Erythroblast (primary cell): ENCODE measurements at regions not wholly inside any gene's neighbourhood (a gene's known extent, or its start where the extent isn't known, plus 50 kb on each side); places are given as distances from the start of the nearest gene placed in this dataset.
A peak's percentile ranks its signal among the peaks of the same experiment; 100 is the strongest.

Experiments used
- DNase-seq, 2 experiments: peaks; one replicate each; lab custom pipeline; 2025; lab: John Stamatoyannopoulos, UW
- GATA1 ChIP-seq: IDR thresholded peaks from 2 replicates; pipeline ENCODE4 v1.6.1; 2011; ENCODE audit warnings: low read depth, mild to moderate bottlenecking, control low read depth, low read length, moderate library complexity
- POLR2A ChIP-seq: IDR thresholded peaks from 2 replicates; pipeline ENCODE4 v1.6.1; 2011; ENCODE audit warnings: mild to moderate bottlenecking, low read length

DNA sequence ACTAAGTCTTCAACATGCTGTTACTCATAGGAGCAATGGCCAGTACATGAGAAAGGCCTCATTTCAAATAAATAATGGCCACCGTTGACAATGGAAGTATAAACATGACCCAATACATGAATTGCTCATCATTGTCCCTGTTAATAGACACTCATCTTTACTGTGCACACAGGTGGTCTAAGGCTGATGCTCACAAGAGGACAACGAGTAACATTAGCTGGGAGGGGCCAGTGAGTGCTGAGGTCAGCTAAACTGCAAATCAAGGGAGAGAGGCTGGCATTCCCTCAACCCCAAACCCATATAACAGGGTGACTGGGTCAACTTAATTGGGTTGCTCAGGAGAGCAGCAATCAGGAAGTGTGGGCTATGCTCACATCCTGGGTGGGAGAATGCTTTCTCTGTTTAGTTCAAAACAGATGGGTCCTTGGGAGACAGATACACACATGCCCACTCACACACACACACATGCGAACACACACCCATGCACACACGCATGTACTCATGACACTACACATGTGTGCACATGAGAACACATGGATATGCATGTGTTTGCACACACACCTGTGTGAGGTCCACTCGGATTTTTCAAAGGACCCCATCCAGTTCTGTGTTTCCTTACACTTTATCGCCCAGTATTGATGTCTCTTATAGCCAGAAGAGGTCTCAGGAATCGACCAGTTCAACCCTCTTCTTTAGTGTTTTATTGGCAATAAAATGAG lies 172.0 kb downstream of the INHBB start:
- DNase-seq, result no peak
- TF ChIP-seq GATA1 (no peak), POLR2A (no peak)

DNA sequence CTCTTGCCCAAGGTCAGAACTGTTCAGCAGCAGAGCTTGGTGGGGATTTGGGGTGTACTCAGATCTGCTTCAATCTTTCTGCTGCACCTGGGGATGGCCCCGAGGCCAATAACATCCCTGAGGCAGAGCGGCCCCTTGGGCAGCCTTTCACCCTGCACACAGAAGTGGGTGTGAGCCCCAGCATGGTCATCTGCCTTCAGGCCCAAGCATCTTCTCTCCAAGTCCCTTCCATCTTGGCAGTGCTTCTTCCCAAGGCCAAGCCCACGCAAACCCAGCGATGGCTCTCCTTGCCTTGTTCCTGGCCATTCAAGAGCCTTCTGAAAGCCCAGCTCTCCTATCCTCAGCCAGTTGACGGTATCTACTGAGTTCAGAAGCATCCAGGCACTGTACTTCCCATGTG lies 172.9 kb downstream of the INHBB start:
- no peak for DNase-seq
- TF ChIP-seq POLR2A (no peak), GATA1 (no peak)

DNA sequence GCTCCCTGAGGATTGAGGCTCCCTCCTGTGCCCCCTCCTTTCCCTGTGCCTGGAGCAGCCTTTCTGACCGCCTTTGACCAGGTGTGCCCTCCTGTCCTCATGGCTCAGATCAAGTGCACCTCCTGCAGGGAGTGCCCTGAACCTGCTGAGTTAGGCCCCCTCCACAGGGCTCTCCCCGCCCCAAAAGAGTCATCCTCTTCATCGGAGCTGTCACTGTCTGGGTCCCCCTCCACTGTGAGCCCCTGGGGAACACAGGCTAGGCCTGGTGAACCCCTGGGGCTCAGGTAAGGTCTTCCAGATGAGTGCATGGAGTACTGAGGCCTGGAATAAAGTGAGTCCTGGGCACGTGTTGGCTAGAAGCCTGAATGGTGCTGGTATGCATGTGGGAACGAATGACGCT lies 173.5 kb downstream of the INHBB start:
- no peak for DNase-seq
- TF ChIP-seq GATA1, result no peak
- TF ChIP-seq POLR2A, result no peak

DNA sequence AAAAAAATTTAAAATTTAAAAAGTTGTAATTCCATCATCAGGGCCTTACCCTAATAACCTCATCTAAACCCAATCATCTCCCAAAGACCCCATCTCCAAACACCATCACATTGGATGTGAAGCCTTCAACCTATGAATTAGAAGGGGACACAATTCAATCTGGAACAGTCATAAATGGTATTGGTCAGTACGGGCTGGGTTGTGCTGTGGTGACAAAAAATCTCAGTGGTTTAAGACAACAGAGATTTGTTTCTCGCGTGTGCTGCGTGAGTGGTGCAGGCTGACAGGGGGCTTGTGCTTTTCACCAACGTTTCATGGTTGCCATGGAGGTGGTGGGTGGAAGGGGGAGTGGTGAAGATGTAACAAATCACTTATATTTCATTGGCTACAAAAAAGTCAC lies 174.5 kb downstream of the INHBB start:
- TF ChIP-seq POLR2A, result no peak

DNA sequence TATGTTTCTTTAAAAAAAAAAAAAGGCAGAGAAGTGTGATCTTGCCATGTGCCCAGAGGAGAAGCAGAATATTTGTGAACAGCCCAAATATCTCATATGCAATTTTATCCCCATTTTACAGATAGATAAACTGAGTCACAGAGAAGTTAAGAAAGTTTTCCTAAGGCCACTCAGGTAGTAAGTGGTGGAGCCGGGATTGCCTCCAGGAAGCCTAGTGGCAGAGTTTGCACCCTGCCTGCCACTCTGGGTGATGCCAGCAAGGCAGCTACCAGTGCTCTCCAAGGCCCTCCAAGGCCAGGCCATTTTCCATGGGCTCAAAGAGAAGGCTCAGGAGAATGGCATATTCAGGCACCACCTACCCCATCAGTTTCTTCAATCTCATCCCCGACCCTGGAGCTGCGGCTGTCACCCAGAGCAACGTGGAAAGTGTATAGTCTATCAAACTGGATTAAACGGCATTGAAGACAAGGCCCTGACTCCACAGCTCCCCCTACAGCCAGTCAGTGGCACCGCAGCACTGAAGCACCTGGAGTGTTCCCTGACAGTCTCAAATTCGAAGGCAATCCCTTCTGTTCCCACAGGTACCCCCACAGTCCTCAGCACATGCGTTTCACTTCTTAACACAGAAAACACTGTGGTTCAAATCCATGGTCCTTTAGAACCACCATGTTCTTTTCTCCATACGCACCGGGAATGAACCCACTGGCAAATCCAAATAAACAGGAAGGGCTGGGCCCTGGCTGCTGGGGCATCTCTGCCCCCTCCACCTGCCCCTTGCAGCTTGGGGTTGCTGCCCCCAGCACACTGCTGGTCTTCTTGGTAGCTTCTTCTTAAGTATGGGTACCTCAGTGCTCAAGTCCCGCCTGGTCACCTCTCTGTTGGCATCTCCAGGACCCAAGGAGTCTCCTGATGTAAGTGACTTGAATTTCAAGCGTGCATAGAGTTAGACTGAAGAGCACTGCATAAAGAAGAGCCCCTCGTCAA lies 175.3 kb downstream of the INHBB start:
- TF ChIP-seq GATA1 (no peak), POLR2A (no peak)
- peak; percentile 38 to 53 for DNase-seq

More for the DNA sequence above, 174.5 kb downstream of the INHBB start:
- no peak for DNase-seq

DNA sequence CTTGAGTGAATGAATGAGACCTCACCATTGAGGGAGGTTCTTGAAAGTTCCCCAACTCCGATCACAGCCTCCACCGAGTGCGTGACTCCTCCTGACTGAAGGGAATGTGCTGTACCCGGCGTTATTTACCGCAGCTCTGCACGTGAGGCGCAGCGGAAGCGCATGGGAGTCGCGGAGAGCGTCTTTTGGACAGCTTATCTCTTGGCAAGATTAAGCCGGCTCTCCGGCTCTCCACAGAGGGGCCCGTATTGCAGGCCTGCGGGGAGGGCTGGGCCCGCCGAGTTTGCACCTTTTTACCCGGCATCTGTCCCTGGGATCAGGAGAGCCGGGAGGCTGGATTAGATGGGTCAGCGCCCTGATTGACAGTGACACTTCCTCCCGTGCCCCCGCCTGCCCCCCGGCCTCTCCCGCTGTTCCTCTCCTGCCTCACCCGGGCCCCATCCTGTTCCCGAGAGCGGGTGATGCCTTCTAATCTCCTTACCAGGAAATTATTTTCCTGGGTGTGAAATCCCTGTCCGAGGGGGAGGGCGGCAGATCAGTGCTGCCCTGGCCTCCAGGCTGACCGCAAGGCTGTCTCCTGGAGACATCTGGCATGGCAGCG lies 176.3 kb downstream of the INHBB start:
- no peak for TF ChIP-seq GATA1
- no peak for TF ChIP-seq POLR2A
- no peak for DNase-seq

DNA sequence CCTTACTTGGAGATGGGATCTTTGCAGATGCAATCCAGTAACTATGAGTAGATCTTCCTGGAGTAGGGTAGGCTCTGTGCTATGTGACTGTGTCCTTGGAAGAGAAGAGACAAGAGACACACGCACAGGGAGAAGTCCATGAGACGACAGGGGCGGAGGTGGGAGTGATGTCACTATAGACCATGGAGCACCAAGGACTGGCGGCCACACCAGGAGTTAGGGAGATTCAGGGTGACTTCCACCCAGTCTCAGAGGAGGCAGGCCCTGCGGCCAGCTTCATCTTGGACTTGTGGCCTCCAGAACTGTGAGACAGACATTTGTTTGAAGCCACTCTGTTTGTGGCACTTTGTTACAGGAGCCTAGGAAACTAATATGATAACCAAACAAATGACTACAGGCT lies 177.8 kb downstream of the INHBB start:
- no peak for DNase-seq
- no peak for TF ChIP-seq POLR2A
- no peak for TF ChIP-seq GATA1

DNA sequence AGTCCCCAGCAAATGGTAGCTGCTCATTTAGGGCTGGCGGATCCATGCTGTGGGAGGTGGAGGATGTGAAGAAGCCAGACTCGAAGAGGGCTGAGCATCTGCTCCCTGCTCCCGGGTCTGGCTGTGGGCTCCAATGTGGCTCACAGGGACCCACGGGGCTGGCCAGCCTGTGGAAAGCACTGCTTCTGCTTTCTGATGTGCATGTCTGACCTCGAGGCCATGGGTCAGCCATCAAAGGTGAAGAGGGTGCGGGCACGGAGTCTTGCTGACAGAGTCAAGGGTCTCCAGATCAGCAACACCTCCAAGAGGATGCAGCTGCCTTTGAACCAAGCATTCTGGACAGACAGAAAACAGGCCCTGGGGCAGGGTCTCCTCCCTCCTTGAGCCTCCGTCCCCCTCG lies 178.2 kb downstream of the INHBB start:
- TF ChIP-seq GATA1 (no peak), POLR2A (no peak)
- no peak for DNase-seq

DNA sequence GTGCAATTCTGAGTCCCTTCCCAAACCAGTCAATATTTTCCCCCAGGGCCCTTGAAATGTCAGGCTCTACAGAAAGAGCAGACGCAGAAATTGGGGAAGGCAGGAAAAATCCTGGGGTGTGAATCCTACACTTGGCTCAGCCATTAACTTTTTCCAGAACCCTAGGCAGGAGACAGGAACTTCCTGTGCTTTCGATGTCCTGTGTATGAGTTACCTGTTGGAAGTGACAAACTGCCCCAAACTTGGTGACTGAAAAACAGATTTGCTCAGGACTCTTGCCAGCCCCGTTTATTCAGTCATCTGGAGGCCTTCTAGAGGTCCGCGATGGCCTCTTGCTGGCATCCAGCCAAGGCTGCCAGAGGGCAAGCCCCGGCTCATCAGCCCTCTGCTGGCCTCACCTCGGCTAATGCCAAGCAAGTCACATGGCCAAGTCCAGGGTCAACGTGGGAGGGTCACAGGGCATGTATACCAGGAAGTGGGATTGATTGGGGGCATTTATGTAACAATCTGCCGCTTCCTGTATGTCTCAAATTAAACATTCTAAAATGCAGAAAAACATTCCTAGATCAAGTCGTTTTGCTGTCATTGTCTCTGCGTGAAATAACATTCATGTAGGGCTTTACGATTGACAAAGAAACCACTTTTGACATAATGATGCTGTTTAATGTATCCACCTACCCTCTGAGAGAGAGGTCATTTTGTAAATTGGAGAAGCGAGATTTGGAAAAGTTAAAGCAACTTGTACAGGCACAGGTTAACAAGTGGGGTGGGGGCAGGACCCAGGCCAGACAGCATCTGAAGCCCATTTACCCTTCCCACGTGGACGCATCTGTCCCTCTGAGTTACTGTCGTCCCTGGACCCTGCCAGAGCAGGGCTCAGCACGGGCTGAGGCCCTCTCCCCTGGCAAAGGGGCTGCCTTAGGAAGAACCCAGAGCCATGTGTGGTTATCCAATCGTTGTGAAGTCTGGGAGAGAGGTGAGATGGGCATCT lies 179.4 kb downstream of the INHBB start:
- no peak for TF ChIP-seq POLR2A
- no peak for TF ChIP-seq GATA1
- no peak for DNase-seq

DNA sequence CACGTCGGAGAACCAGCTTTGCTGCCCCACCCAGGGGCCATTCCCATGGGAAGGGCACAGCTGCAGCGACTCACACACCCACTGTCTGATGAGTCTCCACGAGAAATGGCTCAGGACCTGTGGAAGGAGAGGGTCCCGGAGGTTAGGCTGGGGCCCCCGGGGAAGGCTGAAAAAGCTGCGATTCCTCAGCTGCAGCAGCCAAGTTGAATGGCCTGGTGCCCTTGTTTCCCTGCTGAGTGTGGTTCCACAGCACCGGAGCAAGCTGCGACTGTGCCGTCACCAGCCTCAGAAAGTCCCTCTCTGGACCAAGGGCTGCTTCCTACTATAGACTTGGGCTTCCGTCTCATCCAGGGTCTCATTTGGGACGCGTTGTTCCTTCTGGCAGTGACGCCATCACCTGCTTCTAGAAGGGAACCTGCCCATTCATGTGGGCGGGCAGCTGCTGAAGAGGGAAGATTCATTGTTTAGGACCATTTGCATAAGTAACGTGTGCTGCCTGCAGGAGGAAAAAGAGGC lies 180.2 kb downstream of the INHBB start:
- no peak for TF ChIP-seq POLR2A
- TF ChIP-seq GATA1, result no peak
- DNase-seq, result no peak

DNA sequence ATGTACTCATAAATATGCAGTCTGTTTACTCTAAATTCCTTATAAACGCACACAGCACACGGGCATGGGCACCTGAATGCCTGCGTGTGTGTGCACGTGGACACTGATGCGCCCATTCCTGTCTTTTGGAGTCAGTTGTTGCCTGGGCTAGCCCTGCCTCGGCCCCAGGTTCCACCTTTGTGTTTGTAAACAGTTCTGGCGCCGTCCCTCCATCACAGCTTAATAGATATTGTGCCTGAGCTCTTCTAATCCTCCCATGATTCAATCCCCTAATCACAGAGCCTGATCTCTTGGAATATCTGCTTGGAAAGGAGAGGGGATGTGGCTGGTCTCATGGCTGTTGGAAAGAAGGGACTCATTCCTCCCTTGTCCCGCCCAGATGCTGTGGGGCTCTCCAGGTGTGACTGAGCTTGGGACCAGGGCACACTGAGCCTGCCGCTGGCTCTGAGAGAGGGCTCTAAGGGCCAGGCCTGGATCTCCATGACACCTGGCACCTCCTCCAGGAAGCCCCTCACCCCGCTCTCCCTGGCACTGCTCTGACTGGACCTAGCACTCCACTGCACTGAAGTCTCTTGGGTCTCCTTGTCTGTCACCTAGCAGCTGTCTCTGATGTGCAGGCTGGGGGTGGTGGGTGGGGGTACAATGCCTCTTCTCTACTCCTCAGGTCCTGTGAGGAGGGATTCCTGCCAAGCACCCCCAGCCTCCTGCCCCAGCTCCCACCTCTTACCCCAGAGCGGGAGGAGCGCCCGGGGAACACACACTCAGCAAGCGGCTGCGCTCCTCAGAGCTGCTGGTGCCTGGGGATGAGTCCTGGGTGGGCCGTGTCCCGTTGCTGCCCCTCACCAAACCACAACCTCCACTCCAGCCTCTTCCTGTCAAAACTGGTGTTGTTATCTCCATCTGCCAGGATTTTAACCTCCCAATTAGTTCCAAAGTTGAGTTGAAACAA lies 181.3 kb downstream of the INHBB start:
- DNase-seq, result no peak
- TF ChIP-seq POLR2A (no peak), GATA1 (no peak)
